ENCODE measurements at regions not wholly inside any gene's neighbourhood (a gene's known extent, or its start where the extent isn't known, plus 50 kb on each side); places are given as distances from the start of the nearest gene placed in this dataset.

DNA sequence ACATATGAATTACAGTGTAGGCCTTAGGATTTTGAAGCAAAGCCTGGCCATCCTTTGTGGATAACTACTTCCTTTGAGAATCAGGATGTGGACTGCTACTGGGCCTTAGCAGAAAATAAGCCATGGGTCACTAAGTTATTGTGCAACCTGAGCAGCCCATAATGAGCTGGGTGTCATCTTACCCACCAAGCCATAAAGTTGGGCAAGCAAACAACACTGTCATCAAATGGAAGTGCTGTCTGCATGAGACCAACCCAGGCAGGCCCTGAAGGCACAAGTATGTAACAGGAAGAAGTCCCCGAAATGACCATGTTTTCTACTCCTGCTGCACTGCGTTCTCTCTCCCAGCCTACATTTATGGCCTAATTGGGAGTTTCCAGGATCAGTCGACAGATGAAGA is 205.6 kb upstream of the GGTLC1 start:
- no peak overlapping the region for H3K4me3 ChIP-seq (replicated peaks; ENCODE audit: low read depth, low read length)
- no peak for DNase-seq (ENCODE audit: extremely low read depth, low read depth)
- no peak for TF ChIP-seq CTCF (IDR thresholded peaks at IDR 0.05; ENCODE audit: low read depth, low read length, missing control alignments)

- no peak overlapping the region for H3K4me3 ChIP-seq (replicated peaks; ENCODE audit: low read depth, low read length)
- no peak for TF ChIP-seq CTCF (IDR thresholded peaks at IDR 0.05; ENCODE audit: low read depth, low read length, missing control alignments)
- no peak for DNase-seq (ENCODE audit: extremely low read depth, low read depth)
These were observed 202.3 kb upstream of the GGTLC1 start for GRCh38 chr20:24190905-24191304.

- no peak for DNase-seq (ENCODE audit: extremely low read depth, low read depth)
- no peak for TF ChIP-seq CTCF (IDR thresholded peaks at IDR 0.05; ENCODE audit: low read depth, low read length, missing control alignments)
- no peak overlapping the region for H3K4me3 ChIP-seq (replicated peaks; ENCODE audit: low read depth, low read length)
These were observed 197.2 kb upstream of the GGTLC1 start for GRCh38 chr20:24185791-24186190.

- DNase-seq (ENCODE audit: extremely low read depth, low read depth) = no peak
- TF ChIP-seq CTCF (IDR thresholded peaks at IDR 0.05; ENCODE audit: low read depth, low read length, missing control alignments) = no peak
- H3K4me3 ChIP-seq (replicated peaks; ENCODE audit: low read depth, low read length) = no peak overlapping the region
These were observed 192.6 kb upstream of the GGTLC1 start for GRCh38 chr20:24181151-24181550.

- DNase-seq (ENCODE audit: extremely low read depth, low read depth) = no peak
- no peak overlapping the region for H3K4me3 ChIP-seq (replicated peaks; ENCODE audit: low read depth, low read length)
- TF ChIP-seq CTCF (IDR thresholded peaks at IDR 0.05; ENCODE audit: low read depth, low read length, missing control alignments) = no peak
These were observed 180.7 kb upstream of the GGTLC1 start for GRCh38 chr20:24169256-24169655.

GRCh38 chr20:24166412-24166811 is 177.8 kb upstream of the GGTLC1 start:
- no peak overlapping the region for H3K4me3 ChIP-seq (replicated peaks; ENCODE audit: low read depth, low read length)
- DNase-seq (ENCODE audit: extremely low read depth, low read depth) = no peak
- TF ChIP-seq CTCF (IDR thresholded peaks at IDR 0.05; ENCODE audit: low read depth, low read length, missing control alignments) = no peak

GRCh38 chr20:24166123-24166381 is 177.5 kb upstream of the GGTLC1 start:
- H3K4me3 ChIP-seq (replicated peaks; ENCODE audit: low read depth, low read length) = no peak overlapping the region
- DNase-seq (ENCODE audit: extremely low read depth, low read depth) = no peak
- no peak for TF ChIP-seq CTCF (IDR thresholded peaks at IDR 0.05; ENCODE audit: low read depth, low read length, missing control alignments)
